K562 (cell line): ENCODE measurements at regions not wholly inside any gene's neighbourhood (a gene's known extent, or its start where the extent isn't known, plus 50 kb on each side); places are given as distances from the start of the nearest gene placed in this dataset.

ENCODE experiments used
- ATF4 ChIP-seq: fragments of 450-650 bp; formaldehyde crosslinking; IDR thresholded peaks from 2 replicates; pipeline ENCODE4 v1.4.0; 2022; ENCODE audit warnings: mild to moderate bottlenecking, moderate library complexity
- BACH1 ChIP-seq: fragments of 200-800 bp; sonication (Bioruptor generic); IDR thresholded peaks from 2 replicates; pipeline ENCODE4 v1.6.1; 2016; ENCODE audit warnings: missing genetic modification characterization, missing compliant biosample characterization
- CBFA2T3 ChIP-seq: fragments of 450-650 bp; IDR thresholded peaks from 2 replicates; pipeline ENCODE4 v1.6.1; 2017
- CEBPG ChIP-seq, 3 experiments: fragments of 200-800 bp in 1 of 3; sonication (Bioruptor generic) in 1 of 3; sonication (generic) in 1 of 3; formaldehyde crosslinking in 1 of 3; IDR thresholded peaks in 2 of 3; conservative IDR thresholded peaks in 1 of 3; 2 replicates each; pipeline versions ENCODE4 v1.6.1 to v1.8.0; 2016 to 2022; ENCODE audit warnings: missing compliant biosample characterization in 2 of 3, missing genetic modification characterization in 2 of 3, mild to moderate bottlenecking in 1 of 3, missing genetic modification reagents in 1 of 3
- CTCF ChIP-seq, 3 experiments: IDR thresholded peaks in 2 of 3; conservative IDR thresholded peaks in 1 of 3; 2 replicates each; pipeline ENCODE4 v1.5.1; 2011 to 2012; ENCODE audit warnings: low read length in 3 of 3, mild to moderate bottlenecking in 3 of 3, control low read depth in 2 of 3, improper control_type of control experiment in 1 of 3, inconsistent platforms in 1 of 3, low read depth in 1 of 3, mixed read lengths in 1 of 3, moderate library complexity in 1 of 3; ENCODE audit not compliant: insufficient read depth in 2 of 3
- DPF2 ChIP-seq: fragments of 450-650 bp; IDR thresholded peaks from 2 replicates; pipeline ENCODE4 v1.6.1; 2016
- ETV6 ChIP-seq, 3 experiments: fragments of 150-350 bp in 1 of 3; sonication (generic) in 1 of 3; formaldehyde crosslinking in 1 of 3; IDR thresholded peaks; 2 replicates each; pipeline versions ENCODE4 v1.6.1 to v1.8.0; 2014 to 2022; ENCODE audit warnings: borderline replicate concordance in 2 of 3, low read depth in 2 of 3, antibody characterized with exemption in 1 of 3, low read length in 1 of 3, mild to moderate bottlenecking in 1 of 3, missing genetic modification reagents in 1 of 3
- KDM1A ChIP-seq, 2 experiments: fragments of 450-650 bp; IDR thresholded peaks; 2 replicates each; pipeline ENCODE4 v1.6.1; 2016; ENCODE audit warnings: mild to moderate bottlenecking in 2 of 2
- PBX2 ChIP-seq, 2 experiments: IDR thresholded peaks in 1 of 2; conservative IDR thresholded peaks in 1 of 2; 2 replicates each; pipeline ENCODE4 v1.6.1; 2016; ENCODE audit warnings: low read depth in 2 of 2, mild to moderate bottlenecking in 1 of 2, missing compliant biosample characterization in 1 of 2, missing genetic modification characterization in 1 of 2, moderate library complexity in 1 of 2
- PCBP1 ChIP-seq: fragments of 200-400 bp; formaldehyde crosslinking; IDR thresholded peaks from 2 replicates; pipeline ENCODE4 v1.6.1; 2018; ENCODE audit warnings: mild to moderate bottlenecking, low read depth, low read length; ENCODE audit not compliant: poor library complexity, severe bottlenecking
- RCOR1 ChIP-seq, 2 experiments: IDR thresholded peaks; 2 replicates each; pipeline ENCODE4 v1.6.1; 2012; ENCODE audit warnings: low read depth in 2 of 2, low read length in 2 of 2, borderline replicate concordance in 1 of 2, improper control_type of control experiment in 1 of 2
- ZMIZ1 ChIP-seq, 2 experiments: fragments of 150-350 bp in 1 of 2; IDR thresholded peaks; 2 replicates each; pipeline ENCODE4 v1.6.1; 2012 to 2016; ENCODE audit warnings: low read depth in 2 of 2, low read length in 2 of 2, mild to moderate bottlenecking in 1 of 2, moderate library complexity in 1 of 2

- TF ChIP-seq PBX2 (CRISPR knock-in tag; IDR thresholded peaks at IDR 0.05; ENCODE audit: low read depth) (no peak), PBX2 (tag; conservative IDR thresholded peaks at IDR 0.05; ENCODE audit: low read depth) (peak; percentile 95), PCBP1 (no peak), ETV6 (IDR thresholded peaks at IDR 0.05; ENCODE audit: borderline replicate concordance in 1 of 2, low read depth in 2 of 2, low read length in 1 of 2) (no peak), ETV6 (CRISPR knock-in tag; IDR thresholded peaks at IDR 0.05; ENCODE audit: borderline replicate concordance) (no peak), CEBPG (CRISPR knock-in tag; IDR thresholded peaks at IDR 0.05) (peak; percentile 72; the same call in 1 of the 2 replicates), CEBPG (tag; conservative IDR thresholded peaks at IDR 0.05 in 1 of 2, IDR thresholded peaks at IDR 0.05 in 1 of 2) (peak; percentile 46 to 83; a peak in 3 of 4 replicates), ZMIZ1 (IDR thresholded peaks at IDR 0.05; ENCODE audit: low read depth in 2 of 2, low read length in 2 of 2) (no peak), CTCF (IDR thresholded peaks at IDR 0.05 in 2 of 3, conservative IDR thresholded peaks at IDR 0.05 in 1 of 3; ENCODE audit: insufficient read depth in 2 of 3, low read depth in 1 of 3, low read length in 3 of 3) (no peak), DPF2 (no peak), CBFA2T3 (peak; percentile 74), RCOR1 (IDR thresholded peaks at IDR 0.05; ENCODE audit: borderline replicate concordance in 1 of 2, low read depth in 2 of 2, low read length in 2 of 2) (peak in 1 of 2 experiments; percentile 79; a peak in 2 of 4 replicates), KDM1A (IDR thresholded peaks at IDR 0.05) (peak; percentile 49 to 72; a peak in 3 of 4 replicates), ATF4 (CRISPR knock-in tag) (no peak), BACH1 (no peak)
Measured at GRCh38 chr3:14262212-14262611, 83.6 kb downstream of the LSM3 start (continued).
